Uterus (tissue), 2 donors: ENCODE measurements at regions not wholly inside any gene's neighbourhood (a gene's known extent, or its start where the extent isn't known, plus 50 kb on each side); places are given as distances from the start of the nearest gene placed in this dataset.
"Not testable (repeated sequence)": the region's sequence is repeated elsewhere in the genome, so short reads cannot be mapped to it uniquely, and the experiment has no call there.

ENCODE experiments used
- CTCF ChIP-seq, 4 experiments: fragments of 200-600 bp in 2 of 4; fragments of 450-650 bp in 2 of 4; sonication (generic) in 2 of 4; IDR thresholded peaks; one replicate each; pipeline ENCODE4 v1.5.1; 2016 to 2019; ENCODE audit warnings: antibody characterized with exemption in 4 of 4, mild to moderate bottlenecking in 2 of 4, moderate library complexity in 1 of 4
- POLR2A ChIP-seq, 2 donors: fragments of 450-650 bp; IDR thresholded peaks; one replicate each; pipeline ENCODE4 v1.6.1; 2016; ENCODE audit warnings: antibody characterized with exemption in 2 of 2, mild to moderate bottlenecking in 1 of 2, moderate library complexity in 1 of 2

GRCh38 chr4:9692791-9693491 lies 88.5 kb upstream of the DRD5 start:
- not testable (repeated sequence) for TF ChIP-seq CTCF, POLR2A (IDR thresholded peaks at IDR 0.05)
